Chondrocyte (in vitro differentiated cells): ENCODE measurements at regions not wholly inside any gene's neighbourhood (a gene's known extent, or its start where the extent isn't known, plus 50 kb on each side); places are given as distances from the start of the nearest gene placed in this dataset.

Experiments
- DNase-seq: peaks from one replicate; pipeline ENCODE4 v3.0.0; 2021; ENCODE audit warnings: mixed read lengths, low spot score
- H3K27ac Mint-ChIP-seq: one replicate; pipeline ENCODE4 v1.8.0; 2021; ENCODE audit warnings: mild to moderate bottlenecking, moderate library complexity, mixed read lengths; ENCODE audit not compliant: unreplicated experiment
- H3K27me3 Mint-ChIP-seq: 2 replicates; pipeline ENCODE4 v1.8.0; 2021; ENCODE audit warnings: low read depth, mixed read lengths
- H3K36me3 Mint-ChIP-seq: 2 replicates; pipeline ENCODE4 v1.8.0; 2021; ENCODE audit warnings: low read depth, mixed read lengths
- H3K4me1 Mint-ChIP-seq: 2 replicates; pipeline ENCODE4 v1.8.0; 2021; ENCODE audit warnings: low read depth, mild to moderate bottlenecking, mixed read lengths
- H3K4me3 Mint-ChIP-seq: one replicate; pipeline ENCODE4 v1.8.0; 2021; ENCODE audit warnings: mild to moderate bottlenecking, moderate library complexity, mixed read lengths; ENCODE audit not compliant: unreplicated experiment
- H3K9me3 Mint-ChIP-seq: 2 replicates; pipeline ENCODE4 v1.8.0; 2021; ENCODE audit warnings: low read depth, mixed read lengths
- CTCF ChIP-seq: fragments of 200-600 bp; sonication (generic); IDR thresholded peaks from 2 replicates; pipeline ENCODE4 v1.5.0; 2021; ENCODE audit warnings: antibody characterized with exemption, mild to moderate bottlenecking, moderate library complexity

- TF ChIP-seq CTCF, result no peak
- no peak overlapping the region for H3K27ac Mint-ChIP-seq
- no peaks in the 10 kb centered on the region for H3K9me3 Mint-ChIP-seq
- no peaks in the 10 kb centered on the region for H3K36me3 Mint-ChIP-seq
- H3K4me1 Mint-ChIP-seq, result no peaks in the 10 kb centered on the region
- DNase-seq, result no peak
- peaks cover 10% of the 10 kb centered on the region for H3K27me3 Mint-ChIP-seq
- no peak overlapping the region for H3K4me3 Mint-ChIP-seq
These were observed 290.8 kb downstream of the EMP1 start for GRCh38 chr12:13487326-13487725.

- no peak for TF ChIP-seq CTCF
- Mint-ChIP-seq H3K4me3 (no peak overlapping the region), H3K27ac (no peak overlapping the region), H3K36me3 (no peaks in the 10 kb centered on the region), H3K27me3 (peaks cover 13% of the 10 kb centered on the region), H3K9me3 (no peaks in the 10 kb centered on the region), H3K4me1 (no peaks in the 10 kb centered on the region)
- DNase-seq, result no peak
These were observed 290.3 kb downstream of the EMP1 start for GRCh38 chr12:13486794-13487193.

- no peak for TF ChIP-seq CTCF
- no peaks in the 10 kb centered on the region for H3K4me1 Mint-ChIP-seq
- H3K4me3 Mint-ChIP-seq, result no peak overlapping the region
- peaks cover 18% of the 10 kb centered on the region for H3K27me3 Mint-ChIP-seq
- no peak overlapping the region for H3K27ac Mint-ChIP-seq
- DNase-seq, result no peak
- H3K36me3 Mint-ChIP-seq, result no peaks in the 10 kb centered on the region
- no peaks in the 10 kb centered on the region for H3K9me3 Mint-ChIP-seq
These were observed 282.2 kb downstream of the EMP1 start for GRCh38 chr12:13478650-13479181.

- DNase-seq, result no peak
- no peak overlapping the region for H3K27ac Mint-ChIP-seq
- peaks cover 14% of the 10 kb centered on the region for H3K27me3 Mint-ChIP-seq
- H3K9me3 Mint-ChIP-seq, result no peaks in the 10 kb centered on the region
- TF ChIP-seq CTCF, result no peak
- no peaks in the 10 kb centered on the region for H3K36me3 Mint-ChIP-seq
- no peaks in the 10 kb centered on the region for H3K4me1 Mint-ChIP-seq
- no peak overlapping the region for H3K4me3 Mint-ChIP-seq
These were observed 277.9 kb downstream of the EMP1 start for GRCh38 chr12:13474381-13474780.

- H3K27me3 Mint-ChIP-seq, result peaks cover 19% of the 10 kb centered on the region
- no peak overlapping the region for H3K4me3 Mint-ChIP-seq
- no peak for DNase-seq
- no peak overlapping the region for H3K27ac Mint-ChIP-seq
- no peaks in the 10 kb centered on the region for H3K4me1 Mint-ChIP-seq
- no peak for TF ChIP-seq CTCF
- no peaks in the 10 kb centered on the region for H3K36me3 Mint-ChIP-seq
- no peaks in the 10 kb centered on the region for H3K9me3 Mint-ChIP-seq
These were observed 276.2 kb downstream of the EMP1 start for GRCh38 chr12:13472690-13473089.
